ENCODE measurements at regions not wholly inside any gene's neighbourhood (a gene's known extent, or its start where the extent isn't known, plus 50 kb on each side); places are given as distances from the start of the nearest gene placed in this dataset.

DNA sequence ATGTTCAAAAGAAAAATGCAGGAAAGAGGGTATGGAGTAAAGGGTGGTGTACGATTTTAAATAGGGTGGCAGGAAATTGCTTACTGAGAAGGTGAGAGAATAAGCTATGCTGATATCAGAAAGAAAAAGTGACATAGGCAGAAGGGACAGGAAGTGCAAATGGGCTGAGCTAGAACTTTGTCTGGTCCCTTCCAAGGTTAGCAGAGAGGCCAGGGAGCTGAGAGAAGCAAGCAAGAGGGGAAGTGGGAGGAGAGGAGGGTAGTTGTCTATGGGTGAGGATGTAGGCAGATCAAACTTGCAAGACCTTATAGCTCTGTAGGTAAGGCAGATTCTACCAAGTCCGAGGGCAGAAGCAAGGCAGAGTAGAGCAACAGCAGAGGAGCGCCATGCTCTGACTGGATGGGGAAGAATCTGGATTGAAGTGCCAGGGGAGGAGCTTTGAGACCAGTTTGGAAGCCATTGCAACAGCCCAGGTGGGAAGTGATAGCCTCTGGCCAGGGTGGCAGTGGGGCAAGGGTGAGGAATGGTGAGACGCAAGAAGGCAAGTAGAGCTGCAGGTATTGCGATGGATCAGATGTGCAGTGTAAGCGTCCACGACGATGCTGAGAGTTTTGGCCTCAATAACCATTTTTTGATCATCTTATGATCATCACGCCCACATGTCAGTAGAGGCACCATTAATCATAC lies 134.4 kb upstream of the APCDD1 start:
- Histone ChIP-seq H3K4me1 (no peaks in the 10 kb centered on the region), H3K27me3 (no peaks in the 10 kb centered on the region), H3K9me3 (no peaks in the 10 kb centered on the region), H3K27ac (no peak overlapping the region), H3K4me3 (no peak overlapping the region), H3K36me3 (no peaks in the 10 kb centered on the region)
- DNase-seq = no peak
- TF ChIP-seq, protein P1, sequence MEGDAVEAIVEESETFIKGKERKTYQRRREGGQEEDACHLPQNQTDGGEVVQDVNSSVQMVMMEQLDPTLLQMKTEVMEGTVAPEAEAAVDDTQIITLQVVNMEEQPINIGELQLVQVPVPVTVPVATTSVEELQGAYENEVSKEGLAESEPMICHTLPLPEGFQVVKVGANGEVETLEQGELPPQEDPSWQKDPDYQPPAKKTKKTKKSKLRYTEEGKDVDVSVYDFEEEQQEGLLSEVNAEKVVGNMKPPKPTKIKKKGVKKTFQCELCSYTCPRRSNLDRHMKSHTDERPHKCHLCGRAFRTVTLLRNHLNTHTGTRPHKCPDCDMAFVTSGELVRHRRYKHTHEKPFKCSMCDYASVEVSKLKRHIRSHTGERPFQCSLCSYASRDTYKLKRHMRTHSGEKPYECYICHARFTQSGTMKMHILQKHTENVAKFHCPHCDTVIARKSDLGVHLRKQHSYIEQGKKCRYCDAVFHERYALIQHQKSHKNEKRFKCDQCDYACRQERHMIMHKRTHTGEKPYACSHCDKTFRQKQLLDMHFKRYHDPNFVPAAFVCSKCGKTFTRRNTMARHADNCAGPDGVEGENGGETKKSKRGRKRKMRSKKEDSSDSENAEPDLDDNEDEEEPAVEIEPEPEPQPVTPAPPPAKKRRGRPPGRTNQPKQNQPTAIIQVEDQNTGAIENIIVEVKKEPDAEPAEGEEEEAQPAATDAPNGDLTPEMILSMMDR (IDR thresholded peaks at IDR 0.05) = no peak
- TF ChIP-seq POLR2AphosphoS5 (IDR thresholded peaks at IDR 0.05) (no peak), POLR2A (IDR thresholded peaks at IDR 0.05) (no peak), EP300 (IDR thresholded peaks at IDR 0.05; ENCODE audit: low read depth) (no peak)
- intact Hi-C loops (cut with DNase I; ENCODE audit: low total_unique reads) (no loop called here), in situ Hi-C loops (cut with MboI; ENCODE audit: low pct_ligation_motif_present in 1 of 4, low pct_unique_long_range_greater_than_20kb in 1 of 4, low sequenced_read_pairs in 3 of 4) (no loop called here)
- 91 to 93% methylated on average over 7 to 9 of the region's 9 CpGs for WGBS, 2 donors (ENCODE audit: low coverage in 1 of 2)

DNA sequence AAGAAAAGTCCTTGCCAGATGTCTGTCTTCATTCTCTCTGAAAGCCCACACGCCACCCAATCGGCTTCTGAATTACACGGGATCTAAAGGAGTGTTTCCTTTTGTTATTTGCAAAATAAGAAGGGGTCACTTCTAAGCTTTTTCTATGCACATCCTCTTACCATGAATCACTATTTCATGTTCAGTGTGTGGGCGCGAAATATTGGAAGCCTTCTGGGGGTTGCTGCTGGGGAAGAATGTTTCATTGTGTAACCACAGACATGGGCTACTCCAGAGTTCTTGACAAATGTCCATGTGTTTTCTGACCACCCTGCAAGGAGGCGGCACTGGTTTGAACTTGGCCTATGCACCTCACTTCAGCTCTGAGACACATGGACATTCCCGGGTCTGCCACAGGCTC lies 133.6 kb upstream of the APCDD1 start:
- H3K36me3 ChIP-seq = no peaks in the 10 kb centered on the region
- H3K4me3 ChIP-seq = no peak overlapping the region
- DNase-seq = no peak
- intact Hi-C loops (cut with DNase I; ENCODE audit: low total_unique reads) (no loop called here), in situ Hi-C loops (cut with MboI; ENCODE audit: low pct_ligation_motif_present in 1 of 4, low pct_unique_long_range_greater_than_20kb in 1 of 4, low sequenced_read_pairs in 3 of 4) (no loop called here)
- no peaks in the 10 kb centered on the region for H3K27me3 ChIP-seq
- H3K27ac ChIP-seq = no peak overlapping the region
- H3K4me1 ChIP-seq = no peaks in the 10 kb centered on the region
- 83 to 88% methylated on average over 1 to 7 of the region's 7 CpGs for WGBS, 2 donors (ENCODE audit: low coverage in 1 of 2)
- TF ChIP-seq POLR2A (IDR thresholded peaks at IDR 0.05) (no peak), POLR2AphosphoS5 (IDR thresholded peaks at IDR 0.05) (no peak), EP300 (IDR thresholded peaks at IDR 0.05; ENCODE audit: low read depth) (no peak)
- TF ChIP-seq, protein P1 (IDR thresholded peaks at IDR 0.05) = no peak
- no peaks in the 10 kb centered on the region for H3K9me3 ChIP-seq

DNA sequence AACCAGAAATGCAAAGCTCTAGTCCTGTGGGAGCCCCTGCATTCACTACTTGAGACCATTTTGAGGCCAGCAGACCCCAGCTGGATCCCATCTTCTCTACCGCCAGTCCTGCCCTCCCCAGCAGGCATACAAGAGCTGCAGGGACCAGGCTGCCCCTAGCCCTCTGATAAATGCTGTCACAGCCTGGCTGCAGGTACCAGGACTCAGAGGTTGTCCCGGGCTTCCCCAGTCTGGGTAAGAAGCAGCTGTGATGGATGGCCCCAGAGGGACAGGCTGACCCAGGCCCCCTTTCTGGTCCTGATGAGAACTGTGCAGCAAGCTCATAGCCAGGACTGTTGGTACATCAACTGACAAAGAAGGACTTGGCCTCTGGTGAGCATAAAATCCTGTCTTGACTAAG lies 132.9 kb upstream of the APCDD1 start:
- H3K4me3 ChIP-seq = no peak overlapping the region
- no peaks in the 10 kb centered on the region for H3K36me3 ChIP-seq
- TF ChIP-seq POLR2AphosphoS5 (IDR thresholded peaks at IDR 0.05) (no peak), EP300 (IDR thresholded peaks at IDR 0.05; ENCODE audit: low read depth) (no peak), POLR2A (IDR thresholded peaks at IDR 0.05) (no peak)
- TF ChIP-seq, protein P1 (IDR thresholded peaks at IDR 0.05) = no peak
- intact Hi-C loops (cut with DNase I; ENCODE audit: low total_unique reads) (no loop called here), in situ Hi-C loops (cut with MboI; ENCODE audit: low pct_ligation_motif_present in 1 of 4, low pct_unique_long_range_greater_than_20kb in 1 of 4, low sequenced_read_pairs in 3 of 4) (no loop called here)
- WGBS, 2 donors (ENCODE audit: low coverage in 1 of 2) = 94% methylated on average over 2 of the region's 2 CpGs; no CpG with 5 or more reads in 1 of the 2 donors
- H3K4me1 ChIP-seq = no peaks in the 10 kb centered on the region
- no peak overlapping the region for H3K27ac ChIP-seq
- H3K9me3 ChIP-seq = no peaks in the 10 kb centered on the region
- DNase-seq = no peak
- H3K27me3 ChIP-seq = no peaks in the 10 kb centered on the region

DNA sequence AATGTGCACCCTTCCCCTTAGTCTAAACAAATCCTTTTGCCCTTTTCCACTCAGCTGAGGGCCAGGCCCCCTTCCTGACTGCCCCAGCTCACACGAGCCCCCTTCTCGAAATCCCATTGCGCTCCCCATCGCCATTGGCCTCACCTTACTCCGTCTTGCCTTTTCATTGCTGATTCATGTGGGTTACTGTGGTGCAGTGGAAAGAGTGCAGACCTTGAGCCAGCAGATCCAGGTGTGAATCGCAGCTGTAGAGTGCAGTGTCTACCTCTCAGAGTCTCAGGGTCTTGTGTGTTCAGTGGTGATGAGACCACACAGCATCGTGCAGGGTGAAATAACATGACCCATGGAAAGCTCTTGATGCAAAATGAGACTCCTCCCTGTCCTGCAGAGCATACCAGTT lies 132.4 kb upstream of the APCDD1 start:
- no peaks in the 10 kb centered on the region for H3K27me3 ChIP-seq
- H3K27ac ChIP-seq = no peak overlapping the region
- no peaks in the 10 kb centered on the region for H3K9me3 ChIP-seq
- H3K4me3 ChIP-seq = no peak overlapping the region
- intact Hi-C loops (cut with DNase I; ENCODE audit: low total_unique reads) = no loop called here
- H3K36me3 ChIP-seq = no peaks in the 10 kb centered on the region
- no peak for DNase-seq
- H3K4me1 ChIP-seq = no peaks in the 10 kb centered on the region
- in situ Hi-C loops (cut with MboI; ENCODE audit: low pct_ligation_motif_present in 1 of 4, low pct_unique_long_range_greater_than_20kb in 1 of 4, low sequenced_read_pairs in 3 of 4) = no loop called here
- 85% methylated on average over 7 of the region's 7 CpGs for WGBS, 2 donors (ENCODE audit: low coverage in 1 of 2)
- TF ChIP-seq, protein P1 (IDR thresholded peaks at IDR 0.05) = no peak
- TF ChIP-seq POLR2A (IDR thresholded peaks at IDR 0.05) (no peak), EP300 (IDR thresholded peaks at IDR 0.05; ENCODE audit: low read depth) (no peak), POLR2AphosphoS5 (IDR thresholded peaks at IDR 0.05) (no peak)
